Stimulated activated CD8-positive, alpha-beta memory T cell treated with anti-CD3 and anti-CD28 coated beads, Interleukin-15, amount 100 ng/mL, for 48 hours (primary cell): ENCODE measurements at regions not wholly inside any gene's neighbourhood (a gene's known extent, or its start where the extent isn't known, plus 50 kb on each side); places are given as distances from the start of the nearest gene placed in this dataset.

Experiments
- DNase-seq, 2 donors: peaks; one replicate each; pipeline ENCODE4 v3.0.0-alpha.2; 2020; ENCODE audit warnings: low read depth in 2 of 2

GRCh38 chr2:23073671-23074070 is 311.3 kb upstream of the KLHL29 start:
- DNase-seq = no peak

DNA sequence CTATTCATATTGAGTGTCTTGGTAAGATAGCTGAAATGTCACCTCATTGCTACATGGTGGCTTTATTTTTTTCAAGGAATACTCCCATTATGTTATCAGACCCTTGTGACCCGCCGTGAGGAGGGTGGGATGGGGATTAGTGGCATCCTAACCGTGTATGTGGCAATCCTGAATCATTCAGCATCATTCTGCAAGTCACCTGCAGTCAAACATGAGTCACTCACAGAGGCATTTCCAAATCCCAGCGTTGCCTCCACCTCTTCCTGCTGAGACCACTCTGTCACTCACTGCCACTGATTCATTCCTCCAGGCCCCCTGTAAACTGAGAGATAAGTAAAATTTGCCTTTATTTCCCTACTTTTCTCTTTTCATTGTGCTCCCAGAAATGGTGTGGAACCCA is 307.4 kb upstream of the KLHL29 start:
- no peak for DNase-seq

DNA sequence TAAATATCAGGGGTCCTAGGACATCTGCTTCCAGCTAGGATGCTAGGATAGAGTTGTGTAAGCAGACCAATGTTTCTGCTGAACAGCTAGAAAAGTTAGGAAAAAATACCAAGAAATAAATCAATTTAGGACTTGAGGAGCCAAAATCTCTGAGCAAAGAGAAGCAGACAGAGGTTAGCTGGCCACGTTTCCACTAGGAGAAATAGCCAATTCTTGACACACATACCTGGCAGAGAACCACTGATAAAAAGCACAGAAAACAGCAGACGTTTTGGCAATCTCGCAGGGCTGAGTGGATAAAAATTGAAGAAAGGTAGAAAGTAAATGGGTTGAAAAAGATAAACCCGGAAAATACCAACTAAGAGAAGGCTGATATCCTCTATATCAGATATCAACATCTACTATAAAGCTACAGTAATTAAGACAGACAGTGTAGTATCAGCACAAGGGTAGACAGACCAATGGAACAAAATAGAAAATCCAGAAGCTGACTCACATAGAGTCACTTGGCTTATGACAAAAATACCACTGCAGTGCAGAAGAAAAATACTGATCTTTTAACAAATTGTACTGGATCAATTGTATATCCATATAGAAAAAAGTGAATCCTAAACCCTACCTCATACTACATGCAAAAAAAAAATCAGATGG is 306.1 kb upstream of the KLHL29 start:
- DNase-seq = no peak

- DNase-seq = no peak
These were observed 301.0 kb upstream of the KLHL29 start for GRCh38 chr2:23083966-23084365.

GRCh38 chr2:23091019-23091418 is 294.0 kb upstream of the KLHL29 start:
- no peak for DNase-seq

- no peak for DNase-seq
These were observed 293.1 kb upstream of the KLHL29 start for GRCh38 chr2:23091900-23092299.

- no peak for DNase-seq
These were observed 292.1 kb upstream of the KLHL29 start for GRCh38 chr2:23092831-23093230.

GRCh38 chr2:23093513-23093912 is 291.5 kb upstream of the KLHL29 start:
- no peak for DNase-seq

- no peak for DNase-seq
These were observed 287.9 kb upstream of the KLHL29 start for GRCh38 chr2:23096906-23097602.

DNA sequence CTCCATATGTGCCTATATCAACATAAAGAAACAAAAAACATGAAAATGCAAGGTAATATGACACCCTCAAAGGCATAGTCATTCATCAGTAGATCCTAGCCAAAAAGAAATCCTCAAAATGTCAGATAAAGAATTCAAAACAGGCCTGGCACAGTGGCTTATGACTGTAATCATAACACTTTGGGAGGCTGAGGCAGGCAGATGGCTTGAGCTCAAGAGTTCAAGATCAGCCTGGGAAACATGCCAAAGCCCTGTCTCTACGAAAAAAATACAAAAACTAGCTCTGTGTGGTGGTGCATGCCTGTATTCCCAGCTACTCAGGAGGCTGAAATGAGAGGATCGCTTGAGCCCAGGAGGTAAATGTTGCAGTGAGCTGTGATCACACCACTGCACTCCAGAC is 284.6 kb upstream of the KLHL29 start:
- DNase-seq = no peak

DNA sequence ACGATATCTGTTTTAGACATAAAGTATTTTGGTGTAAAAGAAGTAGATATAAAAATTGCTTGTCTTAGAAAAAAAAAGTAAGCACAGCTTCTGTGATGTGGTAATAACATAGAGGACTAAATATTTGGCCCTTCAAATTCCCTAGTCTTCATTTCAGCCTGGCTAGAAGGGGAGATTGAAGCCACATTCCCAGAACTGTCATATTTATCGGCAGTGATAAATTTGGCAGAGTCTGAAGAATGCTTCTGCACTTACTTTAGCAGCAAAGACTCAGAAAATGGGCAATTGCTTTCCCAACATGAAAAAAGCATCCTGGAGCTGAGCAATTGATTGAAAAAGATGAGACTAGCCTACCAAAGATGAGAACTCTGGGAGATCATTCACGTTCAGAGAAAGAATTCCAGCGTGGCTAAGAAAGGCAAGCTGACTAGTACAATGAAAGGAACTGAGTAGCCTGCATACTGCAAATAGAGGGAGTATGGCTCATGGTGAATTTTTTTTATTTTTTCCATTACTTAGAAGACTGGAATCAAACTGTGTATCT is 278.7 kb upstream of the KLHL29 start:
- DNase-seq = no peak

DNA sequence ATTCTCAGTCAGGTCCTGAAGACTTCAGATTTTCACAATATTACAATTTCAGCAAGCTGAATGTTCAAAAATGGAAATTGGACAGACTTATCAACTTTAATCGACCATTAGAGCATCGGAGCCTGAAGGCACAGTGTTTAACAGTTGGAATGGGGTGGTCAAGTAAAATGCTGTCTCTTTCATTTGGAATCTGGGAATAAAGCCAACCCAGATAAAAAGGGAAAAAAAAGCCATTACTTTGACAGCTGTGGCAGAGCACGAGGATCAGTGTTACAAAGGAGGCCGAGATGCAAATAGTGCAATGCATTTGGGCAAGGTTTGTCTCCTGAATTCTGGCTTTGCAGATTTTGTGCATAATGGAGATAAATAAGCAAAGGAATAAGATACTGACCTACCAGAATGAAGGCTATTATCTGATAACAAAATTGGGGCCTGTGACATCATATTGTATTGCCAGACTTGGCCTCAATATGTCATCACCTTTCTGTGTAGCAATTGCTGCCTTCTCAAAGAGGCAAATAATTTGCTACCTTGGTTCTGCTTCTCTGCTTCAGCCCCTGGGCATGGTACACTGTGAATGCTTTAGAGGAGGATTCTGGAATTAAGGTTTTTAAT is 277.5 kb upstream of the KLHL29 start:
- DNase-seq = no peak

DNA sequence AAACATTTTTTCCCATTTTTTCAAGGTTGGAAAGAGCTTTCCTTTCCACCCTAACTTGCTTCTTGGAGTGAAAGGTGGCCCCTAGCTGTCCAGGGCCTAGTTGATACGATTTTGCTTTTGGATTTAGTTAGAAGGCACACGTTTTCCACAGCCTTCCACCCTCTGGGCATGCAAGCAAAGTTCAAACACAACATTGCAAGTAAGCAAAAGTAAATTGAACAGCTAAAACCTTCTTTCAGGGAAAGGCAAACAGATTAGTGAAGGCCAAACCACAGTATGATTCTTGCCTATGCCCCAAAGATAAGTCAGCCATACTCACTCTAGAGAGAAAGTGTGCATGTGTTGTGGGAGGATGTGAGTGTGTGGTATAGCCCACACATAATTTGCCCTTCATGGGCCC is 273.7 kb upstream of the KLHL29 start:
- DNase-seq = no peak

DNA sequence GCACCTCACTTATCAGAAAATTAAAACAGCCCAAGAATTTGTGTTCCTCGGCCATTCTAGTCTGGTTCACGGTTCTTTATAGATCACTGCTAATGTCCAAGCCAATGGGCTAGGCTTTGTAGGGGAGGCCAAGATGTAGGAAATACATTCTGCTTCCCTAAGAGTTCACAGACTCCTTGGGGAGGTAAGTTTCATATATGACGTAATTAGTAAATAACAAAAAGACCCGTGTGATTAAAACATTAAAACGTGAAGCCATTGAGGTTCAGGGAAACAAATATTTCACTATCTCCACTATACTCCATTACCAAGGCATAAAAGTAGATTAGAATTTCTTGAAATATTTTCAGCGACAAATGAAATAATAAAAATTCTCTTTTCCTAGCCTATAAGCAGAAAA is 272.5 kb upstream of the KLHL29 start:
- no peak for DNase-seq

- DNase-seq = no peak
These were observed 270.7 kb upstream of the KLHL29 start for GRCh38 chr2:23114299-23114698.

GRCh38 chr2:23118313-23118712 is 266.7 kb upstream of the KLHL29 start:
- DNase-seq = no peak

DNA sequence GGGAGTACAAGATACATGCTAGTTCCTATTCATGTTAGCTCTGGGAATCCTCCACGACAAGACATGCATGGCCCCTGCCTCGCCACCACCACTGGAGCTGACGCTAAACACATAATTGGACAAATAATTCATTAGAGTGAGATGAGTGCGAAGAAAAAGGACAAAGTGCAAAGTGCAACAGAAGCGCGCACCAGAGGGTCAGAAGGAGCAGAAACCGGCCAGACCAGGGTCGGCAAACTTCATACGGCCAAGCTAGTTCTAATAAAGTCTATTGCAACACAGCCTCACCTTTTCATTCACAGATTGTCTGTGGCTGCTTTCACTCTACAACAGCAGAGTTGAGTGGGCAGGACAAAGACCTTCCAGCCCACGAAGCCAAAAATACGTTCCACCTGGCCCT is 266.1 kb upstream of the KLHL29 start:
- no peak for DNase-seq

- no peak for DNase-seq
These were observed 264.8 kb upstream of the KLHL29 start for GRCh38 chr2:23120161-23120560.

DNA sequence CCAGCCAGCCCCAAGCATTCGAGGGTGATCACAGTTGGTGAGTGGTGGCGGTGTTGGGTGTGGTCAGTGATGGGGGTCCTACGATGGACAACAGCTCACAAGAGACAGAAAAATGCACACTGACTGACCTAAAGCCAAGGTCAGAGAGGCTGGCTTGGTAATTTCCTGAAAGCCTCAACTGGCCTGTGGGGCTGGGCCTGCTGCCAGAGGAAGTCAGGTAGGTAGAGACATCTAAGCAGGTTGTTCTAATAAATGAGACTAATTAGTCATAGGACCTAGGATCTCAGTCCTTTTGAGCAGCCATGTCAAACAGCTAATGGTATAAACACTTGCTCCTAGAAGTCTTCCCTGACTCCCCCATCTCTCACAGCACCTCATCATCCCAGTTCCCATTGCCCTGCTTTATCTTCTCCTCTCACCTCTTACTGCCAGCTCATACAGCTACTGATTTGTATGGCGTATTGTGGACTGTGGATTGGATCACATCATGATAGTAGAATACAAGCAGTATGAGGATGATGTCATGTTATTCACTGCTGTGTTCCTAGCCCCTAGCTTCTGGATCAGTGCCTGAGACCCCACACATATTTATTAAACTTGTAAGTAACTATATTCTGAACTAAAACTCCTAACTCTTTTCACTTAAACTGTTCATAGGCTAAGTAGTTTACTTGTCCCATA is 262.9 kb upstream of the KLHL29 start:
- DNase-seq = no peak

GRCh38 chr2:23122681-23123215 is 262.2 kb upstream of the KLHL29 start:
- DNase-seq = no peak

GRCh38 chr2:23123686-23124085 is 261.3 kb upstream of the KLHL29 start:
- no peak for DNase-seq

GRCh38 chr2:23124214-23124750 is 260.7 kb upstream of the KLHL29 start:
- no peak for DNase-seq
